ENCODE measurements at regions not wholly inside any gene's neighbourhood (a gene's known extent, or its start where the extent isn't known, plus 50 kb on each side); places are given as distances from the start of the nearest gene placed in this dataset.

- TF ChIP-seq CTCF (IDR thresholded peaks at IDR 0.05; ENCODE audit: unreplicated experiment) = no peak
- Mint-ChIP-seq H3K36me3 (no peaks in the 10 kb centered on the region), H3K27ac (no peak overlapping the region), H3K4me1 (peaks cover 20% of the 10 kb centered on the region), H3K27me3 (ENCODE audit: low read depth) (peaks cover 5% of the 10 kb centered on the region), H3K4me3 (no peak overlapping the region), H3K9me3 (peaks cover 6% of the 10 kb centered on the region)
- no peak for DNase-seq (ENCODE audit: low spot score in 2 of 2, unreplicated experiment in 2 of 2)
Observed at GRCh38 chr22:44425694-44426045, 72.4 kb downstream of the RTL6 start.

GRCh38 chr22:44424867-44425693 lies 73.0 kb downstream of the RTL6 start:
- DNase-seq (ENCODE audit: low spot score in 2 of 2, unreplicated experiment in 2 of 2) = peak in 1 of 2 experiments; percentile 16

GRCh38 chr22:44424359-44424682 lies 73.7 kb downstream of the RTL6 start:
- Mint-ChIP-seq H3K4me3 (no peak overlapping the region), H3K9me3 (peaks cover 19% of the 10 kb centered on the region), H3K27ac (no peak overlapping the region), H3K4me1 (peaks cover 20% of the 10 kb centered on the region), H3K27me3 (ENCODE audit: low read depth) (peaks cover 8% of the 10 kb centered on the region), H3K36me3 (no peaks in the 10 kb centered on the region)
- TF ChIP-seq CTCF (IDR thresholded peaks at IDR 0.05; ENCODE audit: unreplicated experiment) = no peak
- DNase-seq (ENCODE audit: low spot score in 2 of 2, unreplicated experiment in 2 of 2) = no peak

More at GRCh38 chr22:44424867-44425693, 73.0 kb downstream of the RTL6 start:
- TF ChIP-seq CTCF (IDR thresholded peaks at IDR 0.05; ENCODE audit: unreplicated experiment) = no peak
- peaks cover 20% of the 10 kb centered on the region for H3K4me1 Mint-ChIP-seq
- no peaks in the 10 kb centered on the region for H3K36me3 Mint-ChIP-seq
- no peak overlapping the region for H3K27ac Mint-ChIP-seq
- H3K4me3 Mint-ChIP-seq = no peak overlapping the region
- H3K9me3 Mint-ChIP-seq = peaks cover 11% of the 10 kb centered on the region
- H3K27me3 Mint-ChIP-seq (ENCODE audit: low read depth) = peaks cover 7% of the 10 kb centered on the region

DNA sequence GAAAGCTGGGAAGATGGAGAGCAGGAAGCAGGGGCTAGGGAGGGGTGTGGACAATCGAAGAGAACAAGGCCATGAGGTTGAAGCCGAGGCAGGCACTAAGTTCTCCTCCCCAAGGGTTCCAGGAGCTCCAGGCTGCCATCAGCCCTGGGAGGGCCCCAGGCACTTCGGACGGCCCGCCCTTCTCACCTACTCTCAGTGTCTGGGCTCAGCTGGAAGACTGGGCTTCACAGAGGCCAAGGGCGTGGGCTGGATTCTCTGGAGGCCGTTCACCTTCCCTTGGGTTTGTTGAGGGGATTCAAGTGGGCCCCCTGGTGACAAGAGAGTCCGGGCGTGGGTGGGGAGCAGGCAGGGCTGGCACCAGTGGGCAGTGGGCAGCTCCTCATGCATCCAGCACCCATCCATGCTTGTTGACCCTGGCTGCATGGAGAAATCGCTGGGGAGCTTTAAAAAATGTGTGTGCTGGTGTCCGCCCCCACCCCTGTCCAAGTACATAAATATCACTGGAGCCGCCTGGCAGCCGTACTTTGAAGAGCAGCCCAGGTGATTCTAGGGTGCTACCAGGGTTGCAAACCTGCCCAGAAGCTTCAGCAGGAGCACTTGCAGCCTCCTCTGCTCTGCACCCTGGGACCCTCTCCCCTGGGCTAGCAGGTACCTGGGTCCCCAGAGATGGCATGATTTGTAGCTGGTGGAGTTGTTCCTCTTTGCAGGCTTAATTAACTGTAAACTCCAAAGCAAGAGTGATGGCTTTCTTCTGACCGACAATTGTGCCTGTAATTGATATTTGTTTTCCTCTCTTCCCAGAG lies 74.3 kb downstream of the RTL6 start:
- no peak for DNase-seq (ENCODE audit: low spot score in 2 of 2, unreplicated experiment in 2 of 2)
- Mint-ChIP-seq H3K27ac (no peak overlapping the region), H3K4me3 (no peak overlapping the region), H3K36me3 (no peaks in the 10 kb centered on the region), H3K9me3 (peaks cover 22% of the 10 kb centered on the region), H3K4me1 (peaks cover 20% of the 10 kb centered on the region), H3K27me3 (ENCODE audit: low read depth) (peaks cover 8% of the 10 kb centered on the region)
- TF ChIP-seq CTCF (IDR thresholded peaks at IDR 0.05; ENCODE audit: unreplicated experiment) = no peak

DNA sequence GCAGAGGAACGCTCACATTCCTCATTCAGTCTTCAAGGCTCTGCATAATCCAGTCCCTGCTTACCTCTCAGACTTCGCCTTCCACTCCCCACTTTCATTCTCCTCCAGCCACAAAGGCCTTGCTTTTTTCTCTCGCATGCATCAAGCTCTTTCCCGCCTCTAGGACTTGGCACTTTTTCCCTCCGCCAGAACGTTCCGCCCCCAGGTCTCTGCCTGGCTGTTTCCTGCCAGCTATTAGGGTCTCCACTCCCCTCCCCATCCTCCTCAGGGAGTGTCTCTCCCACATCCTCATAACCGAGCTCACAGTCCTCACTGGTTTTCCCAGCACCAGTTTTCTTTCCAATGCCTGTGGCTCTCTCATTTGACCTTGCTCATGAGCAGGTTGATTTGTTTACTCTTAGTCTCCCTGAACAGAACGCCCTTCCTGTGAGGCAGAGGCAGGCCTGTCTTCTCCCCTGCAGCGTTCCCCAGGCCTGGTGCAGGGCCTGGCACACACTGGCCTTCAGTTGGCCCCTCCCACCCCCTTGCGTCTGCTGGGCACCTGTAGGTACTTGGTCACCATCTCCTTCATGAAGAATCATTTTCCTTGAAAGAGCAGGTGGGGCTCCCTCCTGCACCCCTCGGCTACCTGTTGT lies 75.2 kb downstream of the RTL6 start:
- peaks cover 24% of the 10 kb centered on the region for H3K9me3 Mint-ChIP-seq
- H3K27me3 Mint-ChIP-seq (ENCODE audit: low read depth) = peaks cover 13% of the 10 kb centered on the region
- peaks cover 18% of the 10 kb centered on the region for H3K4me1 Mint-ChIP-seq
- TF ChIP-seq CTCF (IDR thresholded peaks at IDR 0.05; ENCODE audit: unreplicated experiment) = no peak
- H3K27ac Mint-ChIP-seq = no peak overlapping the region
- H3K36me3 Mint-ChIP-seq = no peaks in the 10 kb centered on the region
- no peak overlapping the region for H3K4me3 Mint-ChIP-seq
- no peak for DNase-seq (ENCODE audit: low spot score in 2 of 2, unreplicated experiment in 2 of 2)

All from mesothelial cell of epicardium (in vitro differentiated cells).